ENCODE measurements at regions not wholly inside any gene's neighbourhood (a gene's known extent, or its start where the extent isn't known, plus 50 kb on each side); places are given as distances from the start of the nearest gene placed in this dataset.

GRCh38 chr12:44961887-44962286 lies 85.8 kb upstream of the NELL2 start:
- DNase-seq = no peak

- no peak for DNase-seq
Measured at GRCh38 chr12:44960856-44961255, 84.7 kb upstream of the NELL2 start.

DNA sequence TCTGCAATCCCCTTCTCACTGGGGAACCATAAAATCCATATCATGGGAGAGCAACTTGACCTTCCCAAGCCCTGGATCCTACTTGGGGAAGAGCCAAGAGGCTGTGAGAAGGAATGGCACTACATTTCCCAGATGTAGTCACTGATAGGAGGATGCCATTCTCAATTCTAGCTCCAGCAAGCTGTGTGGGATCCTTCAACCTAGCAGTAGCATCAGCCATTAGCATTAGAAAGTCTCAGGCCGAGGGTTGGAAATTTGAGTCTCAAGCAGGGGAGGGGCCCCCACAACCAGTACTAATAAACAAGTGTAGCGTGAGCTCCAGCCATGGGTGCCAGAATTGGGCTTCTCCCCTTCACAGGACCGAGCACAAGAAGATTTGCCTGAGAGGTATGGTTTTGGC lies 84.3 kb upstream of the NELL2 start:
- DNase-seq = no peak

GRCh38 chr12:44947163-44947562 lies 71.0 kb upstream of the NELL2 start:
- no peak for DNase-seq

GRCh38 chr12:44942714-44943113 lies 66.6 kb upstream of the NELL2 start:
- no peak for DNase-seq

DNA sequence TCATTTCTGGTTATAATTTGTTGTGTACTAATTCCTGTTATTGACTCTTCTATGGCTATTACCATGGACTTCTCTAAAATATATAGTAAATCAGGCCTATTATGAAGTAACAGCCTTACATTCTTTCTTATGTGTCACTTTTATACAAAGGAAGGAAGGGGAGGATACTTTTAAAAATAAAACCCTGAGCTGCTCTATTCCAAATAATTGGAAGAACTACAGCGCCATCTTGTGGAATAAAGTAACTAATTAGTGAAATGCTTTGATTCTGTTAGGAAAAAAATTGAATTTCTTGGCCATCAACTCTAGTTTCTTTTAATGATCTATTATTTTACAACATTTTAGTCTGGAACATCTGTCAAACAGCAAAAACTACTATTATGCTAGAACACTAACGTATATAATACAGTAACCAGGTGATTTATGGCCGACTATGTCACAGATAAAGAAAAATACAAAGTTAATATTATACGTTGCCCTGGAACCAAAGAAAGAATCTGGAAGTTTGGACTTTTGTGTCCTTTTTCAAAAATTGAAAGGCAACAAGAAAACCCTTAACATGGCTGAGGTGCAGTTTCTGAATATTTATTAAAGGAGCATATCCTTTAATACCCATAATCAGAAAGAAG lies 55.0 kb upstream of the NELL2 start:
- DNase-seq = peak; percentile 65

DNA sequence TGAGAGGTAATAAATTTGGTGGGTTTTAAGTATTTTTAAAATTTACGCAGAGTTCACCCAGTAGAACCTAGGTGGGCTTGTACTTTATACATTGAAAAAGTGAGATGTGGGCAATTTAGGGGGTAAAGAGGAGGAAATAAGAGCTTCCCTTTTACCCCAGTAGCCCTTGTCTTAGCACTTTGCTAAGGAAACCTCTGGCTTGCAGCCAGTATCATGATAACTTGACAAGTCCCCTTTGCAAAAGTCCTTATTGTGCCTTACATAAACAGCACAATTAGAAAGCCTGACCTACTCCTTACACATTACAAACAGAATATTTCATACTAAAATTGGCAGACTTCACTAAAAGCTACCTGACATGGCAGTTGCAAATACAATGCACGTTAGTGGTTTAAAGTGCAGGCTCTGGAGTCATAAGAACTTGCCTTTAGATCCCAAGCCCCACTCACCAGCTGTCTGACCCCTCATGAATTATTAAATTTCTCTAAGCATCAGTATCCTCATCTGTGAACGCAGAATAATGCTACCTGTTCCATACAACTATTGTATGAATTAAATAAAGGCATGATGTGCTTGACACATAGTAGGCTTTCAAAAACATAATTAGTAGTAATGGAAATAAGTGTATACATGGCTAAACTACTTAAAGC lies 53.2 kb upstream of the NELL2 start:
- DNase-seq = no peak

All from fibroblast of upper back skin (primary cell).